GM18511 (cell line): ENCODE measurements at regions not wholly inside any gene's neighbourhood (a gene's known extent, or its start where the extent isn't known, plus 50 kb on each side); places are given as distances from the start of the nearest gene placed in this dataset.

ENCODE experiments used
- ATAC-seq: cut with Tn5 transposase; IDR thresholded peaks from one replicate; pipeline ENCODE4 v1.9.1; 2021; ENCODE audit warnings: mild to moderate bottlenecking, moderate library complexity; ENCODE audit not compliant: unreplicated experiment

GRCh38 chr18:61949946-61950345, 57.1 kb upstream of the RNF152 start:
- ATAC-seq = no peak

DNA sequence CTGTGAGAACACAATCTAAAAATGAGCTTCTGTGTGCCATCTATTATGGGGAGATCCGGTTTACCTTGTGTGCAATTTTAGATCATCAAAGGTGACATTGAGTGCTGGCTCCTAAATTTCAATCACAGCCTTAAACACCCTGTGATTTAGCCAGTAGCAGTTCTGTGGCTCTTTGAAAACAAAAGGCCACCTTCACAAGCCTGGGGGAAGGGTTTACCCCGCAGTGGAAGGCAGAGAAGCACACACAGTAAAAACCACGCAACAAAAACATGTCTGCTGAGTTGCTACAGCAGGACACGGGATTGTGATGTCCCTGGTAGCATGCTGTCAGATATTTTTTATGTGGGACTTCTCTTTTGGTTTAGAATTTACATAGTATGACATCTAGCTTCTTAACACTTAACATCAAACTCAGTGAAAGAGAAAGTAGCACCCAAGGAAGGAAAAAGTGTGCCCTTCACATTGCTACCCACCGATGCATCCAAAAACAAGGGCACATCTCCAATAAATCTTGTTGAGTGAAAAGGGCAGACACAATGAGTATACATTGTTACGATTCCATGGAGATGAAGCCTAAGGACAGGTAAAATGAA, 56.1 kb upstream of the RNF152 start:
- no peak for ATAC-seq

DNA sequence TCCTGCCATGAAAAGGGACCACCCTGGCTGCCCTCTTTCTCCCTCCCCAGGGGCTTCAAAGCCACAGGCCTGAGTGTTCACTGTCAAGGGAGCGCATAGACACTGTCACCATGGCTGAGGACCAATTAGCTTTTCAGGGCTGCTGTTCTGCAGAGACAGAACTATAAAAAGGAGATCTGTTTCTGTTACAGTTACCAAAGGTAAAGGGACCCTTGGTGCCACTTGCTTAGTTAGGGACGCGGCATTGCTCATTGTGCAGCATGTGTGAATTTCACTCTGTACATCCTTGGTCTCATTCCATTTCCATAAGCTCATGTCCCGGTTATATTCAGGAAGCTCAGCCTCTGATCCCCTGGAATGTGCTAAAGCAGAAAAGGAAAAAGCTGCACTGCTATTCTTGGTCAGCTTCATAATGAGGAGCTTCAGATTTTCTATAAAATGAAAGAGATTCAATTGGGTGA, 55.5 kb upstream of the RNF152 start:
- ATAC-seq = no peak

DNA sequence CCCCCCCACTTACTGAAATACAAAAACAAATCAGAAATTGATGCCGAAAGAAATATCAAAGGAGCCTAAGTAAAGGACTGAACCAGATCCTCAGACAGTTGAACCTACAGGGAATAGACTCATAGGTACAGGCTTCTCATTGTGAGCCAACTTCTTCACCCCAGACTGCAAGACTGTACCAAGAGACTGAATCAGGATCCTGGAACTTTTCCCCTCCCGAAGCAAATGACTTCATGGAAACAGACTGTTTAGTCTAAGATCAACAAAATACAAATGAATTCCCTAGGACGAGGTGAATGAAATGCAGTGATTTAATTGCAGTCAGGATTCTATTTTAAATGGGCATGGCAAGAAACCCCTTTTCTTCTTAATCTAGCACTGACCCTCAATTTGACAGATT, 53.6 kb upstream of the RNF152 start:
- ATAC-seq = no peak

- ATAC-seq = no peak
These were observed 50.6 kb upstream of the RNF152 start for GRCh38 chr18:61943175-61943964.
